A549 (cell line): ENCODE measurements at regions not wholly inside any gene's neighbourhood (a gene's known extent, or its start where the extent isn't known, plus 50 kb on each side); places are given as distances from the start of the nearest gene placed in this dataset.

Source experiments
- CEBPB ChIP-seq, 2 experiments: fragments of >200 bp in 1 of 2; sonication (Bioruptor Twin) in 1 of 2; formaldehyde crosslinking in 1 of 2; IDR thresholded peaks; 2 replicates each; pipeline ENCODE4 v1.6.1; 2012 to 2016
- CHD2 ChIP-seq: fragments of 150-350 bp; IDR thresholded peaks from 2 replicates; pipeline ENCODE4 v1.6.1; 2014; ENCODE audit warnings: low read length; ENCODE audit not compliant: partially characterized antibody
- ELK1 ChIP-seq: fragments of 150-350 bp; IDR thresholded peaks from 2 replicates; pipeline ENCODE4 v1.6.1; 2014; ENCODE audit warnings: low read depth, mild to moderate bottlenecking, low read length
- ESRRA ChIP-seq: fragments of 150-350 bp; IDR thresholded peaks from 2 replicates; pipeline ENCODE4 v1.6.1; 2014; ENCODE audit warnings: mild to moderate bottlenecking, low read length, borderline replicate concordance
- FOSB ChIP-seq: fragments of 250-450 bp; sonication (Bioruptor Pico); IDR thresholded peaks from 2 replicates; pipeline ENCODE4 v1.5.0; 2020; ENCODE audit warnings: mild to moderate bottlenecking, moderate library complexity
- HES2 ChIP-seq: fragments of >200 bp; sonication (Bioruptor Twin); formaldehyde crosslinking; IDR thresholded peaks from 2 replicates; pipeline ENCODE4 v1.6.1; 2016
- POLR2A ChIP-seq: IDR thresholded peaks from 2 replicates; pipeline ENCODE4 v1.6.1; 2012; ENCODE audit warnings: mild to moderate bottlenecking, low read length
- RFX5 ChIP-seq: fragments of 450-650 bp; IDR thresholded peaks from 2 replicates; pipeline ENCODE4 v1.7.1; 2014; ENCODE audit warnings: antibody characterized with exemption, mild to moderate bottlenecking, moderate library complexity
- SMC3 ChIP-seq: fragments of >200 bp; sonication (Bioruptor Twin); formaldehyde crosslinking; IDR thresholded peaks from 3 replicates; pipeline ENCODE4 v1.6.1; 2018; ENCODE audit warnings: inconsistent platforms
- TP53 ChIP-seq: fragments of 250-450 bp; sonication (Bioruptor Pico); IDR thresholded peaks from 2 replicates; pipeline ENCODE4 v1.5.0; 2021; ENCODE audit warnings: mild to moderate bottlenecking, moderate library complexity
- TF ChIP-seq, protein P1 (sequence below): fragments of 200-600 bp; sonication (generic); IDR thresholded peaks from 2 replicates; pipeline ENCODE4 v1.6.1; 2016; ENCODE audit warnings: antibody characterized with exemption, mild to moderate bottlenecking, moderate library complexity
- TF ChIP-seq, protein P2 (sequence below): fragments of >200 bp; sonication (Bioruptor Twin); formaldehyde crosslinking; IDR thresholded peaks from 3 replicates; pipeline ENCODE4 v1.5.1; 2016
- TF ChIP-seq, protein P3 (sequence below): IDR thresholded peaks from 2 replicates; pipeline ENCODE4 v1.6.1; 2012

GRCh38 chr20:12723811-12724210 lies 285.0 kb upstream of the SPTLC3 start:
- TF ChIP-seq, protein P1, sequence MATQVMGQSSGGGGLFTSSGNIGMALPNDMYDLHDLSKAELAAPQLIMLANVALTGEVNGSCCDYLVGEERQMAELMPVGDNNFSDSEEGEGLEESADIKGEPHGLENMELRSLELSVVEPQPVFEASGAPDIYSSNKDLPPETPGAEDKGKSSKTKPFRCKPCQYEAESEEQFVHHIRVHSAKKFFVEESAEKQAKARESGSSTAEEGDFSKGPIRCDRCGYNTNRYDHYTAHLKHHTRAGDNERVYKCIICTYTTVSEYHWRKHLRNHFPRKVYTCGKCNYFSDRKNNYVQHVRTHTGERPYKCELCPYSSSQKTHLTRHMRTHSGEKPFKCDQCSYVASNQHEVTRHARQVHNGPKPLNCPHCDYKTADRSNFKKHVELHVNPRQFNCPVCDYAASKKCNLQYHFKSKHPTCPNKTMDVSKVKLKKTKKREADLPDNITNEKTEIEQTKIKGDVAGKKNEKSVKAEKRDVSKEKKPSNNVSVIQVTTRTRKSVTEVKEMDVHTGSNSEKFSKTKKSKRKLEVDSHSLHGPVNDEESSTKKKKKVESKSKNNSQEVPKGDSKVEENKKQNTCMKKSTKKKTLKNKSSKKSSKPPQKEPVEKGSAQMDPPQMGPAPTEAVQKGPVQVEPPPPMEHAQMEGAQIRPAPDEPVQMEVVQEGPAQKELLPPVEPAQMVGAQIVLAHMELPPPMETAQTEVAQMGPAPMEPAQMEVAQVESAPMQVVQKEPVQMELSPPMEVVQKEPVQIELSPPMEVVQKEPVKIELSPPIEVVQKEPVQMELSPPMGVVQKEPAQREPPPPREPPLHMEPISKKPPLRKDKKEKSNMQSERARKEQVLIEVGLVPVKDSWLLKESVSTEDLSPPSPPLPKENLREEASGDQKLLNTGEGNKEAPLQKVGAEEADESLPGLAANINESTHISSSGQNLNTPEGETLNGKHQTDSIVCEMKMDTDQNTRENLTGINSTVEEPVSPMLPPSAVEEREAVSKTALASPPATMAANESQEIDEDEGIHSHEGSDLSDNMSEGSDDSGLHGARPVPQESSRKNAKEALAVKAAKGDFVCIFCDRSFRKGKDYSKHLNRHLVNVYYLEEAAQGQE, result no peak
- no peak for TF ChIP-seq RFX5
- TF ChIP-seq CEBPB (IDR thresholded peaks at IDR 0.05), result no peak
- TF ChIP-seq, protein P2, sequence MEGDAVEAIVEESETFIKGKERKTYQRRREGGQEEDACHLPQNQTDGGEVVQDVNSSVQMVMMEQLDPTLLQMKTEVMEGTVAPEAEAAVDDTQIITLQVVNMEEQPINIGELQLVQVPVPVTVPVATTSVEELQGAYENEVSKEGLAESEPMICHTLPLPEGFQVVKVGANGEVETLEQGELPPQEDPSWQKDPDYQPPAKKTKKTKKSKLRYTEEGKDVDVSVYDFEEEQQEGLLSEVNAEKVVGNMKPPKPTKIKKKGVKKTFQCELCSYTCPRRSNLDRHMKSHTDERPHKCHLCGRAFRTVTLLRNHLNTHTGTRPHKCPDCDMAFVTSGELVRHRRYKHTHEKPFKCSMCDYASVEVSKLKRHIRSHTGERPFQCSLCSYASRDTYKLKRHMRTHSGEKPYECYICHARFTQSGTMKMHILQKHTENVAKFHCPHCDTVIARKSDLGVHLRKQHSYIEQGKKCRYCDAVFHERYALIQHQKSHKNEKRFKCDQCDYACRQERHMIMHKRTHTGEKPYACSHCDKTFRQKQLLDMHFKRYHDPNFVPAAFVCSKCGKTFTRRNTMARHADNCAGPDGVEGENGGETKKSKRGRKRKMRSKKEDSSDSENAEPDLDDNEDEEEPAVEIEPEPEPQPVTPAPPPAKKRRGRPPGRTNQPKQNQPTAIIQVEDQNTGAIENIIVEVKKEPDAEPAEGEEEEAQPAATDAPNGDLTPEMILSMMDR, result no peak
- no peak for TF ChIP-seq TP53 (CRISPR knock-in tag)
- no peak for TF ChIP-seq HES2
- TF ChIP-seq FOSB, result no peak
- no peak for TF ChIP-seq CHD2
- no peak for TF ChIP-seq ESRRA
- no peak for TF ChIP-seq ELK1
- TF ChIP-seq POLR2A, result no peak
- TF ChIP-seq, protein P3, sequence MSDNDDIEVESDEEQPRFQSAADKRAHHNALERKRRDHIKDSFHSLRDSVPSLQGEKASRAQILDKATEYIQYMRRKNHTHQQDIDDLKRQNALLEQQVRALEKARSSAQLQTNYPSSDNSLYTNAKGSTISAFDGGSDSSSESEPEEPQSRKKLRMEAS, result no peak
- TF ChIP-seq SMC3, result no peak
